Hepatocyte (in vitro differentiated cells): ENCODE measurements at regions not wholly inside any gene's neighbourhood (a gene's known extent, or its start where the extent isn't known, plus 50 kb on each side); places are given as distances from the start of the nearest gene placed in this dataset.

Source experiments
- CTCF ChIP-seq: fragments of 200-600 bp; sonication (generic); IDR thresholded peaks from 2 replicates; pipeline ENCODE4 v1.5.1; 2016; ENCODE audit warnings: antibody characterized with exemption, mild to moderate bottlenecking; ENCODE audit not compliant: poor library complexity
- EZH2 ChIP-seq: fragments of 200-600 bp; sonication (generic); IDR thresholded peaks from 2 replicates; pipeline ENCODE4 v1.6.1; 2016; ENCODE audit warnings: antibody characterized with exemption, mild to moderate bottlenecking, borderline replicate concordance

DNA sequence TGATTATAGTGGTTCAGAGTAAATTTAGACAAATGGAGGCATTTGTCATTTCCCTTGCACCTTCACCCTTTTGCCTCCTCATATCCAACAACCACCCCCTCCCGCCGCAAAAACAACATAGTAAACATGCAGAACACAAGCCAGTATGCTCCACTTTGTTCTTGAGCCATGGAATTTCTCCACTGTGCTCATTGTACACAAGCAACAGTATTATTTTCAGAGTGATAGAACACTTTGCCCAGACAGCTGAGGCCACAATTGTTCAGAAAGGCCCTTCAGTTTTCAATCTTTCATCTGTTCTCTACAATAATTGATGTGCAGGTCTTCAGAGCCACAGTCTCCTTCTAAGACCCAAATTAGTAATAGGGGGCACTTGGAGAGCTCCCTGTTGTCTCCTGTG is 272.8 kb upstream of the SLC30A5 start:
- no peak for TF ChIP-seq EZH2
- TF ChIP-seq CTCF: no peak
